ENCODE measurements at regions not wholly inside any gene's neighbourhood (a gene's known extent, or its start where the extent isn't known, plus 50 kb on each side); places are given as distances from the start of the nearest gene placed in this dataset.

- no peak for TF ChIP-seq CTCF (IDR thresholded peaks at IDR 0.05; ENCODE audit: low read depth, low read length)
- no peak for TF ChIP-seq EZH2phosphoT487 (IDR thresholded peaks at IDR 0.05; ENCODE audit: low read depth)
Observed at GRCh38 chr12:82029936-82030335, 270.8 kb upstream of the PPFIA2 start.
